ENCODE measurements at regions not wholly inside any gene's neighbourhood (a gene's known extent, or its start where the extent isn't known, plus 50 kb on each side); places are given as distances from the start of the nearest gene placed in this dataset.

GRCh38 chr13:70347947-70348620 lies 239.8 kb upstream of the KLHL1 start:
- no peak overlapping the region for H3K4me3 ChIP-seq (ENCODE audit: low read length)
- DNase-seq (ENCODE audit: low read depth): no peak
- TF ChIP-seq CTCF (conservative IDR thresholded peaks at IDR 0.05; ENCODE audit: low read depth, low read length): no peak

GRCh38 chr13:70339738-70340137 lies 231.5 kb upstream of the KLHL1 start:
- no peak for DNase-seq (ENCODE audit: low read depth)
- no peak overlapping the region for H3K4me3 ChIP-seq (ENCODE audit: low read length)
- TF ChIP-seq CTCF (conservative IDR thresholded peaks at IDR 0.05; ENCODE audit: low read depth, low read length): peak; percentile 74

GRCh38 chr13:70338609-70339008 lies 230.4 kb upstream of the KLHL1 start:
- DNase-seq (ENCODE audit: low read depth): no peak
- no peak for TF ChIP-seq CTCF (conservative IDR thresholded peaks at IDR 0.05; ENCODE audit: low read depth, low read length)
- no peak overlapping the region for H3K4me3 ChIP-seq (ENCODE audit: low read length)

GRCh38 chr13:70336866-70337265 lies 228.6 kb upstream of the KLHL1 start:
- H3K4me3 ChIP-seq (ENCODE audit: low read length): no peak overlapping the region
- TF ChIP-seq CTCF (conservative IDR thresholded peaks at IDR 0.05; ENCODE audit: low read depth, low read length): no peak
- no peak for DNase-seq (ENCODE audit: low read depth)

GRCh38 chr13:70333752-70334151 lies 225.5 kb upstream of the KLHL1 start:
- no peak overlapping the region for H3K4me3 ChIP-seq (ENCODE audit: low read length)
- TF ChIP-seq CTCF (conservative IDR thresholded peaks at IDR 0.05; ENCODE audit: low read depth, low read length): no peak
- no peak for DNase-seq (ENCODE audit: low read depth)

GRCh38 chr13:70330697-70331361 lies 222.6 kb upstream of the KLHL1 start:
- no peak overlapping the region for H3K4me3 ChIP-seq (ENCODE audit: low read length)
- DNase-seq (ENCODE audit: low read depth): peak; percentile 14
- no peak for TF ChIP-seq CTCF (conservative IDR thresholded peaks at IDR 0.05; ENCODE audit: low read depth, low read length)

- no peak overlapping the region for H3K4me3 ChIP-seq (ENCODE audit: low read length)
- TF ChIP-seq CTCF (conservative IDR thresholded peaks at IDR 0.05; ENCODE audit: low read depth, low read length): no peak
- no peak for DNase-seq (ENCODE audit: low read depth)
These were observed 216.3 kb upstream of the KLHL1 start for GRCh38 chr13:70324519-70324918.

Data from retinal pigment epithelial cell (primary cell).